Activated naive CD4-positive, alpha-beta T cell treated with anti-CD3 and anti-CD28 coated beads for 36 hours (primary cell): ENCODE measurements at regions not wholly inside any gene's neighbourhood (a gene's known extent, or its start where the extent isn't known, plus 50 kb on each side); places are given as distances from the start of the nearest gene placed in this dataset.

Experiments
- CTCF ChIA-PET: fragments of 350-600 bp; sonication (Branson Sonifier 250); formaldehyde crosslinking; loops from one replicate; lab custom pipeline; 2021; ENCODE audit warnings: antibody characterized with exemption; lab: Charles Lee
- DNase-seq: peaks from one replicate; pipeline ENCODE4 v3.0.0-alpha.2; 2020
- H3K27ac Mint-ChIP-seq: one replicate; pipeline ENCODE4 v1.8.0; 2021; ENCODE audit warnings: mild to moderate bottlenecking, mixed read lengths
- H3K27me3 Mint-ChIP-seq: one replicate; pipeline ENCODE4 v1.8.0; 2021; ENCODE audit warnings: low read depth, mixed read lengths
- H3K36me3 Mint-ChIP-seq: one replicate; pipeline ENCODE4 v1.8.0; 2021; ENCODE audit warnings: low read depth, mixed read lengths
- H3K4me1 Mint-ChIP-seq: one replicate; pipeline ENCODE4 v1.8.0; 2021; ENCODE audit warnings: low read depth, mixed read lengths
- H3K4me3 Mint-ChIP-seq: one replicate; pipeline ENCODE4 v1.8.0; 2021; ENCODE audit warnings: mild to moderate bottlenecking, moderate library complexity, mixed read lengths
- H3K9me3 Mint-ChIP-seq: one replicate; pipeline ENCODE4 v1.8.0; 2021; ENCODE audit warnings: mixed read lengths
- intact Hi-C: fragments of 100-400 bp; cut with micrococcal nuclease; formaldehyde crosslinking; loops from one replicate; pipeline ENCODE4 v1.15.1; 2023

DNA sequence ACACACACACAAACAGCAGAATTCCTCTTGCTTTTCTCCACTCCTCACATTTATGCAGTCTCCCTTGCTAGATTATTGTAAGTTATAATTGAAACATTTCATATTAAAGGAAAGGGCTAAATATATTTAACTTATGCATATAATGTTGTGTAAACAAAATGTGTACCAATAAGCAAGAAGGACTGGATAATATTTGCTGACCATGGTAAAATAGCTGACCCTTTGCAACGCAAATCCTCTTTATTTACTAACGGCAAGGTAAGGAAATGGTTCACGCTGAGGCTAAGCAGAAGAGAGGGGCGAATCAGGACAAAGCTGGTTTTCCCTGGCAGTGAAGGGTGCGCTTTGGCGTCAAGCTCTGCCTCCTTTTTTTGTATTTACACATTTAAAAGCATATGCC is 154.2 kb upstream of the IRX4 start:
- CTCF ChIA-PET = interaction anchor here (0.6 kb wide), 3 partner anchors 25 to 1783 kb away, joined by 3 to 4 read pairs (median 4); no protein-coding TSS in a partner anchor
- H3K9me3 Mint-ChIP-seq = peaks cover 4% of the 10 kb centered on the region
- H3K4me1 Mint-ChIP-seq = no peaks in the 10 kb centered on the region
- intact Hi-C loops = loop anchor here (5.0 kb wide), 1 partner anchor 300 kb away; no protein-coding TSS in a partner anchor
- DNase-seq = no peak
- H3K27me3 Mint-ChIP-seq = peaks cover 34% of the 10 kb centered on the region
- no peak overlapping the region for H3K4me3 Mint-ChIP-seq
- H3K36me3 Mint-ChIP-seq = no peaks in the 10 kb centered on the region
- no peak overlapping the region for H3K27ac Mint-ChIP-seq

DNA sequence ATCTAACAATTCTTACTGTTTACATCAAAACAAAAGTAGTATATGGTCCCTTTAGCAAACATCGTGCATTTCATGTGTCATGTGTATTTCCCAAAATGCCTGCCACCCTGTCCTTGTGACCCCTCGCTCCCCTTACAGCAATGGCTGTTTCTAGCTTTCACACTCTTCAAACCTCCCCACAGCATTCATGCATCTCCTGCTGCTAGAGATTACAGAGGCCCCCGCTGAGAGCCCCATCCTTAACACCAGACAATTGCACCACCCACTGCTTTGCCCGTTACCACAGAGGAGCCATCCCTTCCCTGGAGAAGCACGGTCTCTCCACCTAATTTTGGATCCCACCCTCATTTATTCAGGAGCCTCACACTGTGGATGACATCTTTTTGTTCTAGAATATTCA is 149.7 kb upstream of the IRX4 start:
- CTCF ChIA-PET = no interaction called here
- intact Hi-C loops = no loop called here
- Mint-ChIP-seq H3K4me3 (no peak overlapping the region), H3K9me3 (peaks cover 5% of the 10 kb centered on the region), H3K27me3 (peaks cover 47% of the 10 kb centered on the region), H3K36me3 (no peaks in the 10 kb centered on the region), H3K4me1 (no peaks in the 10 kb centered on the region), H3K27ac (no peak overlapping the region)
- no peak for DNase-seq

DNA sequence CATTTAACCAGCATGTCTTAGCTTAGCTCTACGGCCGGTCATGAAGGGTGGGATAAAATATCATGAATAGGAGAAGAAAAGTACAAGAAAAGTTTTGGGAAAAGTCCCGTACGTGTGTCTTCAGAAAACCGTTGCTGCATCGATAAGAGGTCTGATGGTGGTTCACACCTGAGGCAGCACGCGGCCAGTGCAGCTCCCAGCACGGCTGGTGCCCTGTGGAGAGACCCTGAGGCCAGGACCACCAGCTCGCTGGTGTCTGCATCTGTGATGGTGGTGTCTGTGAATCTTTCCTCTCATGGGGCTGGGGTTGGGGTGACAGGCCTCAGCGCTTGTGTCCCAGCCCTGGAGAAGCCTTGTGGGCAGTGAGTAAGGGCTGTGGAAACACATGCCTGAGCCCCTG is 148.9 kb upstream of the IRX4 start:
- H3K27ac Mint-ChIP-seq = no peak overlapping the region
- CTCF ChIA-PET = no interaction called here
- H3K4me1 Mint-ChIP-seq = no peaks in the 10 kb centered on the region
- H3K4me3 Mint-ChIP-seq = no peak overlapping the region
- no peak for DNase-seq
- peaks cover 41% of the 10 kb centered on the region for H3K27me3 Mint-ChIP-seq
- no peaks in the 10 kb centered on the region for H3K36me3 Mint-ChIP-seq
- H3K9me3 Mint-ChIP-seq = peaks cover 5% of the 10 kb centered on the region
- intact Hi-C loops = no loop called here

DNA sequence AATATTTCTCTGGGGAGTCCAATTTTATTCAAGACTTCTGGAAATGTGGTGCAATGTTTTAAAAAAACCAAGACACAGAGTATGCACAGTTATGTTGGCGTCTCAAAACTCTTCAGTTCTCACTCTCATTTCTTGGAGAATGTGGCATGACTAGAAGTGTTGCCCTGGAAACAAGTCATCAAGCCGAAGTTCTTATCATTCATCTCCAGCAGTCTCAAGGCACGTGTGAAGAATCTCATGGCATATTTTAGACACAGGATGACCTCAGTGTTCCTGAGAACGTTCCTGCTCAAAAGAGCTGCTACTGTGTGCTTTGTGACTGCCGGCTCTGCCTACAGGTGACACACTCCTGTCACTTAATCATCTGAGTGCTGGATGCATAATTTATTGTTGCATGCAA is 147.4 kb upstream of the IRX4 start:
- no peak for DNase-seq
- no peak overlapping the region for H3K4me3 Mint-ChIP-seq
- peaks cover 5% of the 10 kb centered on the region for H3K9me3 Mint-ChIP-seq
- H3K27ac Mint-ChIP-seq = no peak overlapping the region
- H3K27me3 Mint-ChIP-seq = peaks cover 45% of the 10 kb centered on the region
- CTCF ChIA-PET = no interaction called here
- intact Hi-C loops = no loop called here
- no peaks in the 10 kb centered on the region for H3K4me1 Mint-ChIP-seq
- H3K36me3 Mint-ChIP-seq = no peaks in the 10 kb centered on the region

- no peak for DNase-seq
- peaks cover 5% of the 10 kb centered on the region for H3K9me3 Mint-ChIP-seq
- no peak overlapping the region for H3K27ac Mint-ChIP-seq
- intact Hi-C loops = no loop called here
- H3K36me3 Mint-ChIP-seq = no peaks in the 10 kb centered on the region
- CTCF ChIA-PET = interaction anchor here (0.6 kb wide), 1 partner anchor 337 kb away, joined by 3 read pairs; no protein-coding TSS in a partner anchor
- no peaks in the 10 kb centered on the region for H3K4me1 Mint-ChIP-seq
- H3K4me3 Mint-ChIP-seq = no peak overlapping the region
- peaks cover 42% of the 10 kb centered on the region for H3K27me3 Mint-ChIP-seq
Observed at GRCh38 chr5:2029206-2029605, 146.5 kb upstream of the IRX4 start.

GRCh38 chr5:2027790-2028189 is 145.1 kb upstream of the IRX4 start:
- Mint-ChIP-seq H3K9me3 (peaks cover 1% of the 10 kb centered on the region), H3K4me3 (no peak overlapping the region), H3K4me1 (no peaks in the 10 kb centered on the region), H3K36me3 (no peaks in the 10 kb centered on the region), H3K27ac (no peak overlapping the region), H3K27me3 (peaks cover 40% of the 10 kb centered on the region)
- DNase-seq = no peak
- CTCF ChIA-PET = no interaction called here
- intact Hi-C loops = no loop called here

DNA sequence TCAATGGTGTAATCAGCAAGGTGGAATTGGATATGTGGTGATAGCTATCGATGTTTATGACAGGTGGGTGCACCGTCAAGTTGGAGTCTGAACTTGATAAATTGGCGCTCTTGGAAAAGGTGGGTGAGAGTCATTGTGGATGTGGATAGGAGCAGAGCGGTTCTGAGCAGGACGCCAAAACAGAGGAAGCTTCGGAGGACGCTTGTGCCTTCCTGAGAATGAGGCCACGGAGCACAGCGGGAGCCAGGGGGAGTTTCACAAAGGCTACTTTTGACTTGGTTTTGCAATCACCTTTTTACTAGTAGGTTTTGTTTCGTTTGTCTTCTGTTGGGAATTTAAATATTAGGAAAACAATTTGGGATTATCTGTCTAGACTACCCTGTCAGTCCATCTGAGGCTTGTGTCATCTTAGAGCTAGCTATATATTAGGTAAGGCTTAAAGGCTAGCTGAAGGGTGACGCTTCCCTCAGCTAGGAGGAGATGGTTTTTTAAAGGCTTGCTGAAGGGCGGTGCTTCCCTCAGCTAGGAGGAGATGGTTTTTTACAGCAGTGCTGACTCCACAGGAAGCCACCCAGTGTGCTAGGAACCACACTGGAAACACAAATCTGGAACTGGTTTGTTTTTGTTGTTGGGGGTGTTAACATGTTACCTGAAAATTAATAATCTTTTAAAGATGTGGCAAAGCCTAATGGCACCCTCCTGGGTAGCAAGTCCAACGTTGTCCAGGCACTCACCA is 142.4 kb upstream of the IRX4 start:
- no peak overlapping the region for H3K4me3 Mint-ChIP-seq
- H3K27ac Mint-ChIP-seq = no peak overlapping the region
- no peaks in the 10 kb centered on the region for H3K4me1 Mint-ChIP-seq
- CTCF ChIA-PET = interaction anchor here (0.8 to 1.2 kb wide), 2 partner anchors 10 to 14 kb away, joined by 3 read pairs; no protein-coding TSS in a partner anchor
- no peaks in the 10 kb centered on the region for H3K36me3 Mint-ChIP-seq
- H3K9me3 Mint-ChIP-seq = peaks cover 1% of the 10 kb centered on the region
- no peak for DNase-seq
- peaks cover 33% of the 10 kb centered on the region for H3K27me3 Mint-ChIP-seq
- intact Hi-C loops = no loop called here

- Mint-ChIP-seq H3K4me1 (no peaks in the 10 kb centered on the region), H3K4me3 (no peak overlapping the region), H3K36me3 (no peaks in the 10 kb centered on the region), H3K27me3 (peaks cover 26% of the 10 kb centered on the region), H3K9me3 (no peaks in the 10 kb centered on the region), H3K27ac (no peak overlapping the region)
- intact Hi-C loops = no loop called here
- CTCF ChIA-PET = no interaction called here
- DNase-seq = no peak
Observed at GRCh38 chr5:2023196-2023595, 140.5 kb upstream of the IRX4 start.

GRCh38 chr5:2022436-2022835 is 139.7 kb upstream of the IRX4 start:
- no peak for DNase-seq
- H3K27ac Mint-ChIP-seq = no peak overlapping the region
- H3K4me1 Mint-ChIP-seq = no peaks in the 10 kb centered on the region
- intact Hi-C loops = no loop called here
- H3K4me3 Mint-ChIP-seq = no peak overlapping the region
- H3K36me3 Mint-ChIP-seq = no peaks in the 10 kb centered on the region
- peaks cover 27% of the 10 kb centered on the region for H3K27me3 Mint-ChIP-seq
- CTCF ChIA-PET = no interaction called here
- no peaks in the 10 kb centered on the region for H3K9me3 Mint-ChIP-seq

DNA sequence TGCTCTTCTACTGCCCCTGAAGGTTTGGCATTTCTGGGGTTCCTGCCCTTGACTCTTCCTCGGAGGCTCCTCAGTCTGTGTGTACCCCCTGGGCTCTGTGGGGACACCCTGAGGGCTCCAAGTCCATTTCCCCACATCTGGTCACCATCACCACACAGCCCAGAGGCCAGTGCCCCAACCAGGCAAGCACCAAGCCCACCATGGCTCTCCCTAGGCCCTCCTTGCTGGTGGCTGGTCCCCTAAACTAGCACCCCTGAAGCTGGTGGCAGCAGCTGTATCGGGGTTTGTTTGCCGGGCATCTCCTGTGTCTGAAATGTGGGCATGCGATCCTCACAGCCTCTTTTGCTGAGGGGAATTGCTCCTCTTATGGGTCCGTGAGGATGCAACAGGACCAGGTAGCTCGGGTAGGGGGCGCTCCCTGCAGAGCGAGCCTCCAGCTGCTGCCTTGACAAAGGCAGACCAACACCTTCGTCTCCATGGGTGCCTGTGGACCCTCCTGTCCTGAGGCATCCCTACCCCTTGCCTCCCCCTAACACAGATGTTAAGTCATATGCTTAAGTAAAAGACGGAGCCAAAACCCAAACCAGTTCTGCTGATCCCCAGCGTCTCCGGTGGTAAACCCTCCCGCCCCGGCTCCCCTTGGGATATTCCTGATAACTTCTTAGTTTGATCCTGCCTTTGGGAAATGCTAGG is 138.9 kb upstream of the IRX4 start:
- Mint-ChIP-seq H3K36me3 (no peaks in the 10 kb centered on the region), H3K4me3 (no peak overlapping the region), H3K9me3 (no peaks in the 10 kb centered on the region), H3K27me3 (peaks cover 25% of the 10 kb centered on the region), H3K4me1 (no peaks in the 10 kb centered on the region), H3K27ac (no peak overlapping the region)
- intact Hi-C loops = no loop called here
- DNase-seq = no peak
- CTCF ChIA-PET = no interaction called here

GRCh38 chr5:2020730-2021129 is 138.0 kb upstream of the IRX4 start:
- no peak overlapping the region for H3K27ac Mint-ChIP-seq
- peaks cover 22% of the 10 kb centered on the region for H3K27me3 Mint-ChIP-seq
- no peaks in the 10 kb centered on the region for H3K4me1 Mint-ChIP-seq
- no peak for DNase-seq
- CTCF ChIA-PET = interaction anchor here (0.7 to 1.3 kb wide), 2 partner anchors 9 to 12 kb away, joined by 3 read pairs; no protein-coding TSS in a partner anchor
- no peak overlapping the region for H3K4me3 Mint-ChIP-seq
- H3K9me3 Mint-ChIP-seq = no peaks in the 10 kb centered on the region
- intact Hi-C loops = no loop called here
- H3K36me3 Mint-ChIP-seq = no peaks in the 10 kb centered on the region

- Mint-ChIP-seq H3K27ac (no peak overlapping the region), H3K9me3 (no peaks in the 10 kb centered on the region), H3K4me3 (no peak overlapping the region), H3K36me3 (no peaks in the 10 kb centered on the region), H3K4me1 (no peaks in the 10 kb centered on the region), H3K27me3 (peaks cover 18% of the 10 kb centered on the region)
- CTCF ChIA-PET = interaction anchor here (0.6 to 1.3 kb wide), 2 partner anchors 8 to 426 kb away, joined by 3 to 6 read pairs; no protein-coding TSS in a partner anchor
- no peak for DNase-seq
- intact Hi-C loops = no loop called here
Observed at GRCh38 chr5:2019716-2020115, 137.0 kb upstream of the IRX4 start.

DNA sequence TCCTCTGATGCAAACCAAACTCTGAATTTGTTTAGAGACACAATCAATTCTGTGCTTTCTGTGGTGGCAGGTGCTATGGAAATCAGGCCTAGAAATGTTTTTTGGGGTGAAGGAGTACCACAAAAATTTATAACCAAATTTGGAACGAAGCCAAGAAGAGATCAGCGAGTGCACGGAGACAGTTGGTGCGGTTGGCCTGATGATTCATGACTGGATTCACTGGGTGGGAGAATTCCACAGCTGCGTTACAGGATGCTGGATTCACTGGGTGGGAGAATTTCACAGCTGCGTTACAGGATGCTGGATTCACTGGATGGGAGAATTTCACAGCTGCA is 135.6 kb upstream of the IRX4 start:
- H3K9me3 Mint-ChIP-seq = no peaks in the 10 kb centered on the region
- peaks cover 18% of the 10 kb centered on the region for H3K27me3 Mint-ChIP-seq
- no peaks in the 10 kb centered on the region for H3K4me1 Mint-ChIP-seq
- no peak for DNase-seq
- H3K4me3 Mint-ChIP-seq = no peak overlapping the region
- no peak overlapping the region for H3K27ac Mint-ChIP-seq
- CTCF ChIA-PET = interaction anchor here (0.7 to 1.1 kb wide), 2 partner anchors 33 to 346 kb away, joined by 3 read pairs; no protein-coding TSS in a partner anchor
- H3K36me3 Mint-ChIP-seq = no peaks in the 10 kb centered on the region
- intact Hi-C loops = no loop called here
